ENCODE measurements at regions not wholly inside any gene's neighbourhood (a gene's known extent, or its start where the extent isn't known, plus 50 kb on each side); places are given as distances from the start of the nearest gene placed in this dataset.

GRCh38 chr3:28743271-28743670 is 394.6 kb upstream of the AZI2 start:
- TF ChIP-seq POLR2AphosphoS5 (IDR thresholded peaks at IDR 0.05; ENCODE audit: low read depth, low read length) (no peak), POLR2A (IDR thresholded peaks at IDR 0.05; ENCODE audit: low read depth, low read length) (no peak), TAF1 (IDR thresholded peaks at IDR 0.05; ENCODE audit: low read depth, low read length) (no peak), POU2F2 (IDR thresholded peaks at IDR 0.05; ENCODE audit: low read depth, low read length) (no peak), SPI1 (IDR thresholded peaks at IDR 0.05; ENCODE audit: low read depth, low read length) (no peak), PAX5 (IDR thresholded peaks at IDR 0.05; ENCODE audit: insufficient read depth, low read length, severe bottlenecking) (no peak)

Measured in GM12891 (cell line).